ENCODE measurements at regions not wholly inside any gene's neighbourhood (a gene's known extent, or its start where the extent isn't known, plus 50 kb on each side); places are given as distances from the start of the nearest gene placed in this dataset.

GRCh38 chr18:57859314-57859713, 56.2 kb upstream of the ATP8B1 start:
- TF ChIP-seq CTCF (IDR thresholded peaks at IDR 0.05; ENCODE audit: extremely low read depth in 1 of 2, insufficient read depth in 1 of 2, low read depth in 1 of 2, low read length in 2 of 2), result peak; percentile 49 to 50
- TF ChIP-seq POLR2A (IDR thresholded peaks at IDR 0.05; ENCODE audit: low read depth, low read length), result no peak
- H3K79me2 ChIP-seq (ENCODE audit: control insufficient read depth, insufficient read depth, low read length), result no peaks in the 10 kb centered on the region
- dilution Hi-C loops (cut with MboI; ENCODE audit: extremely low pct_ligation_motif_present, low sequenced_read_pairs) (no loop called here), intact Hi-C loops (cut with micrococcal nuclease) (loop anchor here (2.0 kb wide), 1 partner anchor 57 kb away; the partner anchor contains the start of gene ATP8B1)
- no peaks in the 10 kb centered on the region for H3K9me1 ChIP-seq (replicated peaks; ENCODE audit: control insufficient read depth, extremely low read depth, insufficient read depth, low read length)
- no peak overlapping the region for H3K9ac ChIP-seq (replicated peaks; ENCODE audit: extremely low read depth, insufficient read depth, low read length)
- H3K36me3 ChIP-seq (ENCODE audit: control insufficient read depth in 2 of 2, extremely low read depth in 1 of 2, insufficient read depth in 2 of 2, low read length in 2 of 2), result no peaks in the 10 kb centered on the region
- no peak overlapping the region for H2AFZ ChIP-seq (ENCODE audit: low read depth, low read length)
- ChIA-PET CTCF (interaction anchor here (0.7 to 1.8 kb wide), 15 partner anchors 9 to 214 kb away, joined by 3 to 6 read pairs (median 3); no protein-coding TSS in a partner anchor), POLR2A (no interaction called here)
- H3K27ac ChIP-seq (ENCODE audit: insufficient read depth, low read depth, low read length), result no peak overlapping the region
- H3K4me2 ChIP-seq (ENCODE audit: insufficient read depth, low read length), result no peak overlapping the region
- no peaks in the 10 kb centered on the region for H3K9me3 ChIP-seq (replicated peaks; ENCODE audit: control insufficient read depth, insufficient read depth, low read length)
- H3K4me3 ChIP-seq (replicated peaks in 1 of 3; ENCODE audit: insufficient read depth in 1 of 3, low read depth in 1 of 3, low read length in 3 of 3), result no peak overlapping the region
- H3K27me3 ChIP-seq (ENCODE audit: control insufficient read depth in 2 of 2, insufficient read depth in 2 of 2, low read length in 2 of 2), result no peaks in the 10 kb centered on the region
- no peaks in the 10 kb centered on the region for H3K4me1 ChIP-seq (ENCODE audit: control insufficient read depth, extremely low read depth, insufficient read depth, low read length)
- BruUV-seq (replicated peaks), result no TSS peak
- H4K20me1 ChIP-seq (replicated peaks; ENCODE audit: control insufficient read depth, extremely low read depth, insufficient read depth, low read length), result no peaks in the 10 kb centered on the region
- FAIRE-seq, result peak; percentile 57
- DNase-seq (ENCODE audit: low read depth, low spot score), result peak; percentile 35

GRCh38 chr18:57856557-57857280, 53.6 kb upstream of the ATP8B1 start:
- dilution Hi-C loops (cut with MboI; ENCODE audit: extremely low pct_ligation_motif_present, low sequenced_read_pairs) (no loop called here), intact Hi-C loops (cut with micrococcal nuclease) (no loop called here)
- BruUV-seq (replicated peaks), result no TSS peak
- ChIA-PET CTCF (interaction anchor here (1.4 to 1.6 kb wide), 2 partner anchors 11 to 50 kb away, joined by 4 to 5 read pairs; no protein-coding TSS in a partner anchor), POLR2A (interaction anchor here (1.2 kb wide), 1 partner anchor 235 kb away, joined by 3 read pairs; the partner anchor contains the start of gene NARS1)
- Histone ChIP-seq H4K20me1 (replicated peaks; ENCODE audit: control insufficient read depth, extremely low read depth, insufficient read depth, low read length) (no peaks in the 10 kb centered on the region), H3K4me2 (ENCODE audit: insufficient read depth, low read length) (no peak overlapping the region), H3K9me3 (replicated peaks; ENCODE audit: control insufficient read depth, insufficient read depth, low read length) (no peaks in the 10 kb centered on the region), H3K9ac (replicated peaks; ENCODE audit: extremely low read depth, insufficient read depth, low read length) (no peak overlapping the region), H3K79me2 (ENCODE audit: control insufficient read depth, insufficient read depth, low read length) (no peaks in the 10 kb centered on the region), H3K9me1 (replicated peaks; ENCODE audit: control insufficient read depth, extremely low read depth, insufficient read depth, low read length) (no peaks in the 10 kb centered on the region), H3K36me3 (ENCODE audit: control insufficient read depth in 2 of 2, extremely low read depth in 1 of 2, insufficient read depth in 2 of 2, low read length in 2 of 2) (no peaks in the 10 kb centered on the region), H3K4me3 (replicated peaks in 1 of 3; ENCODE audit: insufficient read depth in 1 of 3, low read depth in 1 of 3, low read length in 3 of 3) (no peak overlapping the region), H3K27ac (ENCODE audit: insufficient read depth, low read depth, low read length) (no peak overlapping the region), H3K4me1 (ENCODE audit: control insufficient read depth, extremely low read depth, insufficient read depth, low read length) (no peaks in the 10 kb centered on the region), H2AFZ (ENCODE audit: low read depth, low read length) (no peak overlapping the region), H3K27me3 (ENCODE audit: control insufficient read depth in 2 of 2, insufficient read depth in 2 of 2, low read length in 2 of 2) (no peaks in the 10 kb centered on the region)
- no peak for TF ChIP-seq GATA2 (IDR thresholded peaks at IDR 0.05; ENCODE audit: insufficient read depth, insufficient read length, low read depth, low read length)
- DNase-seq (ENCODE audit: low read depth, low spot score) (no peak), FAIRE-seq (no peak)

All from endothelial cell of umbilical vein (primary cell).